Fibroblast of skin of left quadriceps (primary cell): ENCODE measurements at regions not wholly inside any gene's neighbourhood (a gene's known extent, or its start where the extent isn't known, plus 50 kb on each side); places are given as distances from the start of the nearest gene placed in this dataset.
A peak's percentile ranks its signal among the peaks of the same experiment; 100 is the strongest.
"Not testable (repeated sequence)": the region's sequence is repeated elsewhere in the genome, so short reads cannot be mapped to it uniquely, and the experiment has no call there.

Source experiments
- DNase-seq, 2 experiments: peaks; one replicate each; pipeline ENCODE4 v3.0.0-alpha.2; 2013; ENCODE audit warnings: low read depth in 2 of 2

DNA sequence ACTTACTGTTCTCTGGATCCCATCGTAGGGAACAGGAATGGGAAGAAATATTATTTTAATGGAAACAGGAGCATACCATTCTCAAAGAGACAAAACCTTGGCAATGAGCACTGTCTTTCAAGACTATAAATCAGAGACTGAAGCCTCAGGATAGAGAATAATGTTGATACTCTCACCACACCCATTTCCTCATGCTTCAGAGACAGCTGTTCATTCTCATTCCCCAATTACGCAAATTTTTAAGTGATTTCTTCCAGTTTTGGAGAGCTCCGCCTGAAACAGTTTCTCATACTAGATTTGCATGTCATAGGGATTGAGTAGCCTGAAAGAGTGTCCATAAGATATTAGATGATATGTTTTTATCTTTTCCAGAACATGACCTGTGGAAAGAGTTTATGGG, 290.5 kb upstream of the RASA1 start:
- DNase-seq = no peak

DNA sequence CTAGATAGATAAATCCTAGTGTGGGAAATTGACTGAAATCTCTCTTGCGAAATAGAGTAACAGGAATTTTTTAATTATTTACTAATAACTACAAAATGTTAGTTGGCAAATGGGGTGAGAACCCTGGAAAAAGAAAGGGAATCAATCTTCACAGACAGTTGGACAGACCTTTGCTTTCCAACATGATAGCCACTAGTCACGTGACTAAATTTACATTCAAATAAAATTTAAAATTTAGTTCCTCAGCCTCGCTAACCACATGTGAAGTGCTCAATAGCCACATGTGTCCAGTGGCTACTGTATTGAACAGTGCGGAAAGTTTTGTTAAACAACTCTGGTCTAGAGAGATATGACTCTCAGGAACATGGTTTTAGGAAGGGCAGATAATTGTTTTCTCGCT, 289.9 kb upstream of the RASA1 start:
- DNase-seq = no peak

DNA sequence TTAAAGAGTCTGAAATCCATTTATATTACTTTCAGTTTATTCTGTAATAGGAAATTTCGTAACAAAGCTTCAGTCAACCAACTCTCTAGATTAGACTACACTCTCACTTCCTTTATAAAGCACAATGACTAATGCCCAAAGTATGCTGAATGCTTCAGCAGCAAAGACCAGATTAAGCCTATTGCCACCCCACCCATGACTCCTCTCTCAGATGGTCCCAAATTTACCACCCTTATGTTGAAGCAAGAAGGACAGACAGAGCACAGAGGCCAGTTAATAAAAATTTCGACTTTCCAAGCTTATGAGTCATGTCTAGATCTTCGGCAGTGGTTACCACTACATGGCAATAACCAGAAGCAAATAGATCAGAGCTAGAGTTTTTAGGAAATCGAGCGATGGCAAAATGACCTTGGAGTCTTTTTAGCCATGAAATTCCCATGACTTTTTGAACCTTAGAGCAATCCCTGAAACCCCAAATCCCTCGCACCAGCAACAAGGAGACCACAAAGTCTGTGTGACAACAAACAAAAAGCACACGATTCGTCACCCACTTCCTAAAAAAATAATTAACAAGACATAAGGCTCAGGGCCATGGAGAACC, 287.8 kb upstream of the RASA1 start:
- peak; percentile 55 to 60 for DNase-seq

DNA sequence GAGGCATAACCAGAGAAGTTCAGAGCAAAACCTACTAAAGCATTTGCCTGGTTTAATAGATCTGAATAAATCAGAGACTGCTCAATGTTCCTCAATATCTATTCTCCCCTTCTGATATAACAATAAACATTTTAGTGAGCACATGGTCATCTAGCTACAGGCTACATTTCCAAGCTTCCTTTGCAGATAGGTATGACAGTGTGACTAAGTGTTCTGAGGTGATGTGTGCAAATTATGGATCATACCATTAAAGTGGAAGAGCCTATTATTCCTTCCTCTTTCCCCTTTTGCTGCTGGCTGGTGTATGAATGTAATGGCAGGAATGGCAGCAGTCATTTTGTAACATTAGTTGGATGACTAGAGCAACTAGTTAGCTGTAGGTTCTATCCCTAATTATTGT, 285.8 kb upstream of the RASA1 start:
- DNase-seq = no peak

DNA sequence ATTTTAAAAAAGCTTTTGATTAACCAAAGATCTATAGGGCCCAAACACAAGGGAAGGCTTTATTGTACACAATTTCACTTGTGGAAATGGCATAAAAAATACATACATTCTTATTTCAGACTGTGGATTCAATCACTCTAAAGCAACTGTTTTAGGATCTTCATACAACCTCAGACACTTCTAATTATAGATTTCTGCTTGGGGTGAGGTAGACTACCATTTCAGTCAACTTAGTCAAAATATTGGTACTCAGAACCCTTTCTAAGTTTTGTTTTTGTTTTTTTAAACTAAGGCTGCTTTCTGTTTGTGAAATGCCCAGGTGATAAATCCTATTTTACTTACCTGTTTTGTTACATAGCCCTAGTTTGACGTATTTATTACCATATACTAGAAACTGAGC, 284.5 kb upstream of the RASA1 start:
- DNase-seq = no peak

DNA sequence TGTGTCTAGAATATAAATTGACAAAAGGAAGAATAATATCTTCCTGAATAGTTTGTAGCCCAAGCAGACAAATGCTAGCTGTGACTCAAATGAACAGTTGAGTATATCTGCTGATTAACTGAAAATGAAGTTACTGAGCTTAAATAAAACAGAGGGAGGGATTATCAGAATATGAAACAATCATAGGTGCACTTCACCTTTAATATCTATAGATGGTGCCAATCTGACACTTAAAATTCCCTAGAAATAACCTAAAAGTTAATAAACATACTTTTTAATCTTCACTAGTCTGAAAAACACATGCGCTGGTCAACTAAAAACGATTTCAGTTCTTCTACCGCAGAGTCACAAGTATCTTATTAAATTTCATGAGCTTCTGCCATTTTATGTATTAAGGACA, 280.8 kb upstream of the RASA1 start:
- no peak for DNase-seq

DNA sequence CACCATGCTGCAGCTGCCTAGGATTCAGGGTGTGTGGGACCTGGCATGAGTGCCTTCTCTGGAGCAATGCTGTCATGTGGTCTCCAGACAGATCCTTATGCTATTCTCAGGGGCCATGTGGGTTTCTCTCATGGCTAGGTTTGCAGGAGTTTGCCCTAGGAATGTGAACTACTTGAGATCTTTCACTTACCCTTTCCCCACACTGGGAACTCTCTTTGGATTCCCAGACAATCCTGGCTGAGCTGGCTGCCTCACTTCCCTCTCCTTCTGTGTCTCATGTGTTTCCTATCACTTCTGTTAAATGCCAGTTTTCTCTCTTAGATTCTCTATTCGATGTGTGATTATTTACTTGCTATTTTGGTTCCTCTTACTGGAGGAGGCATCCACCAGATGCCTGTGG, 270.2 kb upstream of the RASA1 start:
- no peak for DNase-seq

DNA sequence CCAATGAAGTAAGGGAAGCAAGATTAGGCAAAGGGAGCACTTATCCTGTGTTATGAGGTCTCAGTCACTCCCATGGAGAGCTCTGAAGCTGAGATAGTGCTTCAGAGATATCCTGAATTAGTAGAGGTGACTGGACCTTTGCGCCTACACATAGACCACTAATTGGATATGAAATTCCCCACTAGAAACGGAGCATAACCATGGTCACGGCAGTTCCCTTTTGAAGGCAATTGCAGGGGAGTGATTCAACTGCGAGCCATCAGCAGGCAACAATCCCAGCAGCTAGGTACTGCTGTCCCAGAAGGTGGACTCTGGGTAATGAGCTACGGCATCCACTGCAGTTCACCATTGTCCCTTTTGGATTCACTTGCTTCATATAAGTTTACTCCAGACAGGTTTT, 267.7 kb upstream of the RASA1 start:
- DNase-seq = no peak

DNA sequence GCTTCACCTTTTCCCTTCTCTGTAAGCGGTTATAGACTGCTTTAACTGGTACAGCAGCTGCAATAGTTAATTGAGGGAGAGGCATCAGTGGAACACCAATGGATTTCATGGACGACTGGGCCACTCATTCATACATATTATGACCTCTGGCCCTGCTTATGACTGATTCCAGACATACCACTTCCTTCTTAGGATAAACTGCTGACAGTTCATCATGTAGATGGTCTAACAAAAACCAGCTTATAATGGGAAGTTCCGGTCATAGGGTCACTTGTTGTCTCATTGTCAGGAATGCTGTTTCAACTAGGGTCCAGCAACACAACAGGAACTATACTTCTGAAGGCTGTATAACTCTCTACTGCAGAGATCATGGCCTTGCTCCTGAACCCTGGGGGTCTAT, 265.2 kb upstream of the RASA1 start:
- DNase-seq = no peak

DNA sequence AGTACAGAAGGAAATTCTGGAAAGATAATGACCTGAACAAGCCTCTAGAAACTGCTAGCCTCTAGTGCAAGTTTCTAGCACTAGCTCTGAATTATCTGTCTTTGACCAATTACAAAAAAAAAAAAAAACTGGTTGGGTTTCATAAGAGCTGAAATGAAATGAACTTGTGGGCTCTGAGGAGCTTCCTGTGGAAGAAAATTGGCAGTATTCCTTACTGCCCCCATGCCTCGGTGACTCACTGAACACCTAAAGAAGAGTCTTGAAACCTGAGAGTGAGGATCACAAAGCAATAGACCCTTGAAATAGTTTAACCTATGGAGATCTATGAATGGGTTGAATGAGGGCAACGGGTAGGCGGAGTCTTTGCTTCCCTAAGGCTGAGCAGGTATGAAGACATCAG, 263.6 kb upstream of the RASA1 start:
- DNase-seq = no peak

DNA sequence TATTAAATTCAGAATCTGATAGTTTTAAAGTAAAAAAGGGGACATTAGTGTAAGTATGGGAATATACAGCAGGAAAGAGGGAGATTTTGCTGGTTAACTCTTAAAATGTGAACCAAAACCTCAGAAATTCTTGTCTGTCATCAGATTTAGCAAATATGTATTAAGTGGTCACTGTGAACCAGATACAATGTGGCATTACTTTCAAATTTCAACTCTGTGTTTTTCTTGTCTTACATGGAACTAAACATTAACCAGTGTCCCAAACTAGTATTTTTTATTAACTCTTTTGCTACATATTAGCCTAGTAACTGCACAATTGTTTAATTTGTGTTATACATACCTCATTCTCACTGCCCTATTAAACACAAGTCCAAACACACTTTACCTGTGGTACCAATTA, 259.9 kb upstream of the RASA1 start:
- DNase-seq = no peak

DNA sequence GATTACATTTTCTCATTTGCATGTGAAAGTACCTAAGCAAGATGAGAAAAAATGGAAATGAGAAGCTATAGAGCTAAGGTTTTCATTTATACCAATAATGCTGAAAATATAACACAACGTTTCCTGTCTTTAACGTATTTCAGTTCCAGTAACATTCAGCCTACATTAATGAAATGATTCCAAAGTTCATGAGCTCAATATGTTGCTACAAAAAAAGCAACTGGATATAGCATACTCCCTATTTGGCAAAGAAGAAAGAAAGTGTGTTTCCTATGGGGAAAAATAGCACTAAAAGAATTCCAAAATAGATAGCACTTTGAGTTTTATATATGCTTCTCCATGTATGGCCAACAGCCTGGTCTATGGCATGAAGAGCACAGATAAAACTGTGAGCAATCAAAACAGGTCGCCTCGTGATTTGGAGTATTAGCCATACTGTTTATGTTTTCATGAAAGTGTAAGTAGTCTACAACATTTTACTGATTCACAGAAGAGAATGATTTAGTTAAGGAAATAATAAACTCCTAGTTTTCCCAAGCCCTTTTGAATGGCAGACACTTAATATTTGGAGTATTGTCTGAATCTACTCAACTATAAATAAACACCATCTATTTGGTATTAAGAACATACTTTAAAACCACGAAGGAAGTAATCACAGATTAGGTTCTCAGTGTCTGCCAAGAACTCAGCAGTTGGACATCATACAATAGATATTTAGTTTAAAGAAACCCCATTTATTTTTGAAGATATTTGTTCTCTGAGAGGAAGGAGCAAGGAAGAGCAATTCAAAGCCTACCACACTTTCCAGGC, 258.7 kb upstream of the RASA1 start:
- no peak for DNase-seq

DNA sequence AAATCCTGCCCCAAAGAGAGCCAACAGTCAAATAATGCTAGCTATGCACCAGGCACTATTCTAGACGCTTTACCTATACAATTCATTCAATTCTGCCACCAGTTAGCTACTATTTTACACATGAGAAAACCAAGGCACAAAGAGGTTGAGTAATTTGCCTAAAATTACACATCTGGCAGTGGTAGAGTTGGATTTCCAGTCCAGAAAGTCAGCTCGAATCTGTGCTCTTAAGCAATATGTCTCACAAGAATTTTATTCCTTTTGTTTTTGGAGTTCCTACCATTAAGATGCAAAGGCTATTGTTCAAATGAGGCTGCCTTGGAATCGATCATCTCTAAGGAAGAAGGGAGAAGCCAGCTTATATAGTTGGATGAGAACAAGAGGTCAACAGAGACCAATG, 256.9 kb upstream of the RASA1 start:
- no peak for DNase-seq

DNA sequence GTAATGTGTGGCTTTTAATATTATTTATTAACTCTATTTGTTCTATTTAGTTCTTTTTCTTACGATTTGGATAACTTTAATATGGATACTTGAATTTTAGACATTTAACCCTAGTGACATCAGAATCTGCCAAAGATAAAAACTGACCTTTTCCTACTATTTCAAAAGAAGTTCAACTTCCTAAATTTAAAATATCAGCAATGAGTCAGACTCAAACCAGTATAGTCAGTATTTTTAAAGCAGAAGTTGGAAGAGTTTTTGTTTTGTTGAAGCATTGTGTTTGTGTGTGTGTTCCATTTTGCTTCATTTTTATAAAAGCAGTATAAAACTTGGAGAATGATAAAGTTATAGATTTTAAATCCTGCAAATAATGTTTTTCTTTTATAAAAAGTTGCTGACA, 251.8 kb upstream of the RASA1 start:
- DNase-seq = no peak

DNA sequence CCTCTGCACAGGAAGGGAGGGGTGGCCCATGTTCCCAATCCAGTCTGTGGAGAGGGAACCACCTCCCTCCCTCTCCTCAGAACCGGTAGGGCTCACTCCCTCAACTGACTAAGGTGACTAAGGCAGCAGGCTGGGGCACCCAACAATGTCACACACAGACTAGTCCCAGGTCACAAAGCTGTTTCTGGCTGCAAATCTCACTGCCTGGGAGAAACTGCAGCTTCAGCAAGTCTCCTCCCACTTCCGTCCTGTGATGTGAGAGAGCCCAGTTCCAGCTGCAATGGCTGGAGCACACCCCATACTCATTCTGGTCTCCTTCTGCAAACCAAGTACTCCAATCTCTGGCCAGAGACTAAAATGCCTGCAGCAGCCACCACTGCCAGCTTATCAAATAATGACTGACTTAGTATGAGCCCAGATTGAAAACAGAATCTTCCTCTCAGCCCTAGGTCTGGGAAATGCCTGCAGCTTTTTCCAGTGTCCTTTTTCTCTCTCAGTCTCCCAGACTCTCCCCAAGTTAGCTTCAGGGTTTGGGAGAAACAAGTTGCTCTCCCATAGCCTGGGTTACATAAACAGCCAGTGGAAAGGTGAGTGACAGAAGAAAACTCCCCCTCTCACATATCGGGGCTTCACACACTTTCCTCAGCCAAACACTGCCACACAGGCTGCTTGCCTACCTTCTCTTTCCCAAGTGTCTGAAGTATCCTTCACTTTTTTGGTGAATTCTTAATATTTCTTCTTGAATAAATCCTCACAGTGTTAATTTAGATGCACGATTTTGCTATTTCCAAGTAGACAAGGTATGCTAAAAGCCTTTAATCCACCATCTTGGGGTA, 247.4 kb upstream of the RASA1 start:
- no peak for DNase-seq

DNA sequence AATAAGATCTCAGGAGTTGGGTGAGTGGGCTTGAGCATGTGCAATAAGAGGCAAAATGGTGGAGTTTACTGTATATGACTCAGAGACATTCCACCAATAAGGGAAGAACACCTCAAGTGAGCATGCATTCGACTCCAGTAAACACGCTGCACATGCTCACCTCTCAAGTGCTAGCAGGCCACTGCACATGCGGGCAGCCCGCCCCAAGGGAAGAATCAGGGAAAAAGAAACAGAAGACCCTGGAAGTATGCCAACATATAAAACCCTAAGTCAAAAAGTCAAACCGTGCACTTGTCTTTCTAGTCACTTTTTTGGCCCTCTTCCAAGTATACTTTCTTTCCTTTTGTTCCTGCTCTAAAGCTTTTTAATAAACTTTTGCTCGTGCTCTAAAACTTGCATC, 245.3 kb upstream of the RASA1 start:
- no peak for DNase-seq

DNA sequence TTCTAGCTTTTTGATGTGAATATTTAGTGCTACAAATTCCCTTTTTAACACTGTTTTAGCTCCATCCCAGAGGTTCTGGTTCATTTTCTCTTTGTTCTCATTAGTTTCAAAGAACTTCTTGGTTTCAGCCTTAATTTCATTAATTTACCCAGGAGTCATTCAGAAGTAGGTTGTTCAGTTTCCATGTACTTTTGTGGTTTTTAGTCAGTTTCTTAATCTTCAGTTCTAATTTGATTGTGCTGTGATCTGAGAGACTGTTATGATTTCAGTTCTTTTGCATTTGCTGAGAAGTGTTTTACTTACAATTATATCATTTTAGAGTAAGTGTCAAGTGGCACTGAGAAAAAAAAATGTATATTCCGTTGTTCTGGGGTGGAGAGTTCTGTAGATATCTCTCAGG, 240.1 kb upstream of the RASA1 start:
- no peak for DNase-seq

DNA sequence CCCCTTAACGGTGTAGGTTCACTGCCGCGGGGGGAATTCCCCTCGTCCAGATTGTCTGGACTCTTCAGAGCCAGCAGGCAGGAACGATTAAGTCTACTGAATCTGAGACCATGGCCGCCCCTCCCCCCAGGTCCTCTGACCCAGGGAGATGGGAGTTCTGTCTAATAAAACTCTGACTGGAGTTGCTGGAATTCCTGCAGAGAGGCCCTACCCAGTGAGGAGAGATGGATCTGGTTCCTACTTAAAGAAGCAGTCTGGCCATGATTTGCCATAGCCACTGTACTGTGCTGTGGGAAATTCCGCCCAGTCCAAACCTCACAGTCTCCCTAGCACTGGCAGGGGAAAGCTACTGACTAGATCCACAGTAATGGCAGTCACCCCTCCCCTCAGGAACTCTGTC, 237.7 kb upstream of the RASA1 start:
- no peak for DNase-seq

DNA sequence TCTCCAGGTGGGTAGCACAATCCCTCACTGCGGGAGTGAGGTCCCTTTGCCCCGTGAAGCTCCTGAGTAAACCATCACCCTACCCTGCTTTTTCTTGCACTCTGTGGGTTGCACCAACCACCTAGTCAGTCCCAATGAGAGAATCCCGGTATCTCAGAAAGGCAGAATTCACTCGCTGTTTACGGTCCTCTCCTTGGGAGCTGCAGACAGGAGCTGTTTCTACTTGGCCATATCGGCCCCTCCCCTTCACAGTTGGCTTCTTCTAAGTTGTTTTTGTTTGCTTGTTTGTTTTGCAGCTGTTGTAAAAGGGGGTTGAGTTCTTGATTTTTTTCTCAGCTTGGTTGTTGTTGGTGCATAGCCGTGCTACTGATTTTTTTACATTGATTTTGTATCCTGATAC, 237.0 kb upstream of the RASA1 start:
- DNase-seq = no peak

DNA sequence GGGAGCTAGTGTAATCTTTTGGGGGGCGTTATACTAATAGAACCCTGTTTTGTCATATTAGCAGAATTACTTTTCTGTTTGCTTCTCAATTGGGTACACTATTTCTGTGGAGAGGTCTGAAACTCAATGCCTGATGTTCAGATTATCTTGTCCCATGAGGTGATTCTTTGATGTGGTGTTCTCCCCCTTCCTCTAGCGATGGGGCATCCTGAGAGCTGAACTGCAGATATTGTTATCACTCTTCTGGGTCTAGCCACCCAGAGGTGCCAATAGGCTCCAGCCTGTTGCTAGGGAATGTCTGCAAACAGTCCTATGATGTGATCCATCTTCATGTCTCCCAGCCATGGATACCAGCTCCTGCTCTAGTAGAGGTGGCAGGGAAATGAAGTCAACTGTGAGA, 233.1 kb upstream of the RASA1 start:
- no peak for DNase-seq

DNA sequence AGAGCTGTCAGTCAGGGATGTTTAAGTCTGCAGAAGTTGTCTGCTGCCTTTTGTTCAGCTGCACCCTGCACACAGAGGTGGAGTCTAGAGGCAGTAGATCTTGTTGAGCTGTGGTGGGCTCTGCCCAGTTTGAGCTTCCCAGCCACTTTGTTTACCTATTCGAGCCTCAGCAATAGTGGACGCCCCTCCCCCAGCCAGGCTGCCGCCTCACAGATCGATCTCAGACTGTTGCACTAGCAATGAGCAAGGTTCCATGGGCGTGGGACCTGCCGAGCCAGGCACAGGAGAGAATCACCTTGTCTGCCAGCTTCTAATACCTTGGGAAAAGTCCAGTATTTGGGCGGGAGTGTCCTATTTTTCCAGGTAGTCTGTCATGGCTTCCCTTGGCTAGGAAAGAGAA, 225.1 kb upstream of the RASA1 start:
- no peak for DNase-seq

DNA sequence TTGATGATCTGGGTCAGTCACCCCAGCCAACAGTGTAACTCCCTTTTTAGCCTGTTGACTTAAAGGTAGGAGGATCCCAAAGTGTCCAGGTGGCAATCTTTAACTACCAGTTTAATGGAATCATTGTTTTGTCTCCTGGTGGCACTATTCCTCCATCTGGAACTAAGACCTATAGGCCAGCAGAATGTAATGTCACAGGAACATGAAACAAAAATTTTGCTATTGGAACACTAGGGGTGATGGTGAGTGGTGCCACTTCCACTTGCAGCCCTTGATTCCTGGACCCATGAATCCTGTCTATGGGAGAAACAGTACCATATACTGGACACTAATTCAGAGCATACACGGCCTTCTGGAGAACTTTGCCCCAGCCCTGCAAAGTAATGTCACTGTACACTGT, 219.5 kb upstream of the RASA1 start:
- DNase-seq = no peak

DNA sequence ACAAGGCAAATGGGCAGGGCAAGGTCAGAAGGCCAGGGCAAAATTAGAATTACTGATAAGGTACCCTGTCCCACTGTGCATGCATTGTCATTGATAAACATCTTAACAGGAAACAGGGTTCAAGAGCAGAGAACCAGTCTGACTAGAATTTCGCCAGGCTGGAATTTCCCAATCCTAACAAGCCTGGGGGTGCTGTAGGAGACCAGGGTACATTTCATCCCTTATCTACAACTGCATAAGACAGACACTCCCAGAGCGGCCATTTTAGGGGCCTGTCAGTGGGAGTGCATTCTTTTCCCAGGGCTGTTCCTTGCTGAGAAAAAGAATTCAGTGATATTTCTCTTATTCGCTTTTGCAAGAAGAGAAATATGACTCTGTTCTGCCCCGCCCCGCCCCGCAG, 218.7 kb upstream of the RASA1 start:
- DNase-seq = not testable (repeated sequence)
